Mesothelial cell of epicardium (in vitro differentiated cells): ENCODE measurements at regions not wholly inside any gene's neighbourhood (a gene's known extent, or its start where the extent isn't known, plus 50 kb on each side); places are given as distances from the start of the nearest gene placed in this dataset.

Source experiments
- DNase-seq, 2 experiments: peaks; one replicate each; pipeline ENCODE4 v3.0.0; 2021; ENCODE audit warnings: low spot score in 2 of 2; ENCODE audit not compliant: unreplicated experiment in 2 of 2
- H3K27ac Mint-ChIP-seq: 2 replicates; pipeline ENCODE4 v1.8.0; 2021; ENCODE audit warnings: mixed read lengths
- H3K27me3 Mint-ChIP-seq: 2 replicates; pipeline ENCODE4 v1.8.0; 2021; ENCODE audit warnings: low read depth, mixed read lengths
- H3K36me3 Mint-ChIP-seq: 2 replicates; pipeline ENCODE4 v1.8.0; 2021; ENCODE audit warnings: mixed read lengths
- H3K4me1 Mint-ChIP-seq: 2 replicates; pipeline ENCODE4 v1.8.0; 2021; ENCODE audit warnings: mixed read lengths
- H3K4me3 Mint-ChIP-seq: 2 replicates; pipeline ENCODE4 v1.8.0; 2021; ENCODE audit warnings: mild to moderate bottlenecking, moderate library complexity, mixed read lengths
- H3K9me3 Mint-ChIP-seq: 2 replicates; pipeline ENCODE4 v1.8.0; 2021; ENCODE audit warnings: mixed read lengths
- CTCF ChIP-seq: fragments of 200-600 bp; sonication (generic); IDR thresholded peaks from one replicate; pipeline ENCODE4 v1.5.0; 2021; ENCODE audit warnings: antibody characterized with exemption; ENCODE audit not compliant: unreplicated experiment

- no peak for TF ChIP-seq CTCF
- Mint-ChIP-seq H3K27me3 (no peaks in the 10 kb centered on the region), H3K4me1 (peaks cover 5% of the 10 kb centered on the region)
Observed at GRCh38 chr4:114156371-114156770, 176.9 kb upstream of the ARSJ start.

GRCh38 chr4:114161809-114162208 is 182.4 kb upstream of the ARSJ start:
- Mint-ChIP-seq H3K36me3 (no peaks in the 10 kb centered on the region), H3K27ac (no peak overlapping the region), H3K4me1 (peaks cover 4% of the 10 kb centered on the region), H3K27me3 (no peaks in the 10 kb centered on the region), H3K4me3 (no peak overlapping the region), H3K9me3 (peaks cover 11% of the 10 kb centered on the region)
- TF ChIP-seq CTCF = no peak
- no peak for DNase-seq

More at GRCh38 chr4:114156371-114156770, 176.9 kb upstream of the ARSJ start:
- Mint-ChIP-seq H3K36me3 (no peaks in the 10 kb centered on the region), H3K4me3 (no peak overlapping the region), H3K27ac (no peak overlapping the region), H3K9me3 (peaks cover 11% of the 10 kb centered on the region)
- no peak for DNase-seq

- Mint-ChIP-seq H3K4me1 (peaks cover 7% of the 10 kb centered on the region), H3K4me3 (no peak overlapping the region), H3K27ac (no peak overlapping the region), H3K9me3 (peaks cover 11% of the 10 kb centered on the region), H3K27me3 (no peaks in the 10 kb centered on the region), H3K36me3 (no peaks in the 10 kb centered on the region)
- no peak for TF ChIP-seq CTCF
- no peak for DNase-seq
Observed at GRCh38 chr4:114163051-114163450, 183.6 kb upstream of the ARSJ start.

- H3K36me3 Mint-ChIP-seq = no peaks in the 10 kb centered on the region
- peaks cover 24% of the 10 kb centered on the region for H3K9me3 Mint-ChIP-seq
- no peak for DNase-seq
- no peak overlapping the region for H3K27ac Mint-ChIP-seq
- no peaks in the 10 kb centered on the region for H3K27me3 Mint-ChIP-seq
- peaks cover 11% of the 10 kb centered on the region for H3K4me1 Mint-ChIP-seq
- TF ChIP-seq CTCF = no peak
- H3K4me3 Mint-ChIP-seq = no peak overlapping the region
Observed at GRCh38 chr4:114173968-114174367, 194.5 kb upstream of the ARSJ start.

- peaks cover 5% of the 10 kb centered on the region for H3K36me3 Mint-ChIP-seq
- no peak overlapping the region for H3K4me3 Mint-ChIP-seq
- TF ChIP-seq CTCF = no peak
- peaks cover 11% of the 10 kb centered on the region for H3K4me1 Mint-ChIP-seq
- H3K27ac Mint-ChIP-seq = no peak overlapping the region
- peaks cover 30% of the 10 kb centered on the region for H3K9me3 Mint-ChIP-seq
- DNase-seq = no peak
- no peaks in the 10 kb centered on the region for H3K27me3 Mint-ChIP-seq
Observed at GRCh38 chr4:114177628-114178027, 198.2 kb upstream of the ARSJ start.

GRCh38 chr4:114178392-114178791 is 198.9 kb upstream of the ARSJ start:
- no peak for DNase-seq
- Mint-ChIP-seq H3K9me3 (peaks cover 33% of the 10 kb centered on the region), H3K4me3 (no peak overlapping the region)

More at GRCh38 chr4:114178392-114178791, 198.9 kb upstream of the ARSJ start:
- no peak for TF ChIP-seq CTCF
- Mint-ChIP-seq H3K4me1 (peaks cover 11% of the 10 kb centered on the region), H3K27me3 (no peaks in the 10 kb centered on the region), H3K36me3 (peaks cover 7% of the 10 kb centered on the region), H3K27ac (no peak overlapping the region)
